Erythroblast (primary cell): ENCODE measurements at regions not wholly inside any gene's neighbourhood (a gene's known extent, or its start where the extent isn't known, plus 50 kb on each side); places are given as distances from the start of the nearest gene placed in this dataset.

Source experiments
- DNase-seq, 2 experiments: peaks; one replicate each; lab custom pipeline; 2025; lab: John Stamatoyannopoulos, UW
- GATA1 ChIP-seq: IDR thresholded peaks from 2 replicates; pipeline ENCODE4 v1.6.1; 2011; ENCODE audit warnings: low read depth, mild to moderate bottlenecking, control low read depth, low read length, moderate library complexity
- POLR2A ChIP-seq: IDR thresholded peaks from 2 replicates; pipeline ENCODE4 v1.6.1; 2011; ENCODE audit warnings: mild to moderate bottlenecking, low read length

DNA sequence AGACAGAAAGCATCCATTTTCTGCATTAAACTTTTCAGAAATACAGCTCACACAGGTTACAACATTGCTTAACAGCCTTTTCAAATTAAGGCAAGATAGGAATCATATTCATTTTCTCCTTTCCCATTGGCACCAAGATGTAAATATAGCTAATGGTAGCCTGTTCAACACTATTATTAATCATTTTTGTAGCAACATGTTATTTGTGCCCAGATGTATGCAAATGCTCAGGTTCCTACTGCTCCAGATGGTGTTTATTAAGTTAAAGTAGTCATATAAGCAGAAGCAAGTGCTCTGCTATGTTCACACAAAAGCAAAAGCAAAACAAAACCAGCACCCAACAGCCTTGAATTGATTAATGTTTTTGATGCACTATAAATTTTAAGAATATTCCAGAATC is 1110.6 kb downstream of the SLC6A15 start:
- no peak for DNase-seq
- no peak for TF ChIP-seq POLR2A
- TF ChIP-seq GATA1: no peak

DNA sequence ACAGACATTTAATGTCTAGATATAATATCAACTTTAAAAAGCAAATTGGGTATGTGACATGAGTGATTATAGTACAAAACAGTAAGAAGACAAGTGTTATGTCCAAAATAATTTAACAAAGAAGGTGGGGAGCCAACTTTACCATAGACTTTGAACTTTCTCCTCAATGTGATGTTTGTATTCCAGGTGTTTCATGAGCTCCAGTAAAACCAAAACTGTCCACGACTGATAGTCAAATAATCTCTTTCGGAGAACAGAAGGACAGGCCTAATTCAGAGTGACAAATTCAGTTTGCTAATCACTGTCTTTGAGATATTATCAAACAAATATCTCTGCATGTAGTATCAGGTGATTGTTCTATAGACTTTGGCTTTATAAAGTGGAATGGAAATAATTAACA is 1112.6 kb downstream of the SLC6A15 start:
- no peak for TF ChIP-seq GATA1
- no peak for TF ChIP-seq POLR2A
- DNase-seq: no peak

DNA sequence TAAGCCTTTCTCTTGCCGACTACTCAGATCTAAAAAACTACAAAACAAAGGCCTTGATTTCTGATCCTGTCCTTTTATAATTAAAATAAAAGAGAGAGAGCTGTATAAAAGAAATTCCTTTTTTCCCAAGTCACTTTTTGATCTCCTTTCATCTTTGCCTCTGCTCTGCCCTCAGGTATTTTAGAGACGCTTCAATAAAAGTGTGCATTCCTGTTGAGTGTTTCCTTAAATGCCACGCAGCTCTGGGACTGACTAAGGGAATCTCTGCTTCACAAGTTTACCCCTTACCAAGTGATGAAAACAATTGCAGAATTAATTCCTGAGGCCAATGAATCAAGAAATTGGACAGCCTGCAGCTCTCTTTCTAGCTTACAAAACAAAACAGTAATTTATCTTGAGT is 1109.8 kb downstream of the TMTC2 start:
- no peak for DNase-seq
- no peak for TF ChIP-seq GATA1
- no peak for TF ChIP-seq POLR2A

DNA sequence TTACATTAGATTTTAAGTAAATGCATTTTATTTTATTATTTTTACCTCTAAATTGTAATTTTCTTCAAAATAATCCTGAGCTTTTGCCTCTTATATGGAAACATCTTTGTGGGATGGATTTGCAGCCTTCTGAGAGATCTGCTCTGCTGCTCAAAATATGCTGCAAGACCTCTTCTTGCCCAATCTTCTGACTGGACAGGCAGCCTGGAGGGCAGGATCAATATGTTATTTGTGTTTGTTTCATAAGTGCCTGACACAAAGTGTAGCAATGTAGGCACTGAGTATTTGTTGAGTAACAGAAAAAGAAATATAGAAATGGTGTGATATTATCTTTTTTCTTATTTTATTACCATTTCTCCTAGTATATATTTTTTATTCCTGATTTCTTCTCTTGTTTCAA is 1106.9 kb downstream of the TMTC2 start:
- DNase-seq: no peak
- TF ChIP-seq GATA1: no peak
- no peak for TF ChIP-seq POLR2A

DNA sequence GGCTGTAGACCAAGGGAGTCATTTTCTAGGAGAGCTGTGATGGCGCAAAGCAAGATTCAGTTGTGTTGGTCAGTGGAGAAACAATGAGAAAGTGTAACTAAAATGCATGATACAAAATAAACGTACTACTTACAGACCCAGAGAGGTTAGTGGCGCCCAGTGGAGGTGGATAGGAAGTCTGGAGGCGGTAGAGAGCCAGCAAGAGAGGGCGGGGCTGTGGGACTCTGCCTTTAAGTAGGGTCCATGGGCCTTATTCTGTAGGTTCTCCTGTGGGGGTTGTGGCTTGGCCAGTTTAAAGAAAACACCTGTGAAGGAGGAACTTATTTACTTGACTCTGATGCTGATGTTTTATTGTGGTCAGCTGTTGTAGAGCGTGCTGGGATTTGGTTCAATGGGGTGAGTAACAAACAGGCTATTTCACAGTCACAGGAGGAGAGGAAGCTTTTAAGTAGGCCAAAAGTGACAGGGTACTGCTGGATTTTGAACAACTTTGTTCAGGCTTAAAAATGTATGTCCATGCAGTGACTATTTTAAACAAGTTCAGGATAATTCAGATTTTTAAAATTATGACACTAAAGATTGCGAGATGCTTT is 1097.7 kb downstream of the TMTC2 start:
- TF ChIP-seq GATA1 (no peak), POLR2A (no peak)
- no peak for DNase-seq

DNA sequence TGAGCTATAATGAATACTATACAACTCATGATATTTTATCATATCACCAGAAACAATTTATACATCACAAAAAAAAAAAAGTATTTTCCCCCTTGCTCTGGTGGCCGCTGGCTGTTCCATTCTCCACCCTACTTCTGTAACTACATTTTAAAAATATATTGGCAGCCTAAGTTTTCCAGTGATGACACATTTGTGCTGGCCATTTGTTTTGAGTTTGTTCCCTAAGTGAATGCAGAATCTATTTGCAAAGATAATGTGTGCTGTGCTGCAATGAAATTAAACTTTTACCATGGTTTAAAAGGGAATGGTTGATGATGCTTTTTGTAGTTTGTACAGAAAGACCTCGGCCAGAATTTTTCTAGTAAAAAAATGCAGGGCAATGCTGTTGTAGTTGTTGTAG is 1092.8 kb downstream of the TMTC2 start:
- no peak for DNase-seq

DNA sequence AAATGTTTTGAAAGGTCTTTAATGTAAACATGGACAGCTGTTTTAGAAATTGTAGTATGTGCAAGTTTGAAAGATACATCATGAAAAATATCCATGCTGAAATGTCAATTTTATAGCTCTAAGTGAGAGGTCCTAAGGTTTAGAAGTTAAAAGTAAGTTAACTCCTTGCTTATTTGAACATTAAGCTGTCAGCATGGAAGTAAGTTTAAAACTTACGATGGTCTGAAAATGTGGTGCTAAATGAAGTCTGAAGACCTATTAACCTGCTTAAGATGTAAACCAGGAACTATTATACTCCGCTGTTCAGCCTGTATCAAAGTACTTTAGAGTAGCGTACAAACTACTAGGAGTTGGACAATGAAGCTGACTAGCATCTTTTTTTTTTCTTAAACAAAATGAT is 1082.4 kb downstream of the TMTC2 start:
- no peak for DNase-seq
- TF ChIP-seq POLR2A (no peak), GATA1 (no peak)

More for the DNA sequence above, 1092.8 kb downstream of the TMTC2 start:
- TF ChIP-seq GATA1: no peak
- TF ChIP-seq POLR2A: no peak

DNA sequence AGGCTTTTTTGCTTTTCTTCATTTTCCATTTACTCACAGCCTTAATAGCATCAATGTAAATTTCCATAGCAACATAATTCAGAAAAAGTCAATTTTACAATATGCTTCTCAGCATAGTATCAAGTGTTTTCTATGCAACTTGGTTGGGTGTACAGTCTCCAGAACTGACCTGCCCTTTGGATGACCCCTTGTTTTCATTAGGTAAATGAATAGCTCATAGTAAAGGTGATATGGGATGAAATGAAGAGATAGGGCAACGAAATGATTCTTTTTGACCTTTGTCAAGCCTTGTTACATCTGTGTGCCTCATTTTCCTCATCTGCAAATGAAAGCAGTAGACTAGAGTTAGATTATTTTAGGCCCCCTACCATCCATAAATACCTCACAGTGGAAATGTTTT is 1081.0 kb downstream of the TMTC2 start:
- DNase-seq: no peak
- no peak for TF ChIP-seq POLR2A
- no peak for TF ChIP-seq GATA1

DNA sequence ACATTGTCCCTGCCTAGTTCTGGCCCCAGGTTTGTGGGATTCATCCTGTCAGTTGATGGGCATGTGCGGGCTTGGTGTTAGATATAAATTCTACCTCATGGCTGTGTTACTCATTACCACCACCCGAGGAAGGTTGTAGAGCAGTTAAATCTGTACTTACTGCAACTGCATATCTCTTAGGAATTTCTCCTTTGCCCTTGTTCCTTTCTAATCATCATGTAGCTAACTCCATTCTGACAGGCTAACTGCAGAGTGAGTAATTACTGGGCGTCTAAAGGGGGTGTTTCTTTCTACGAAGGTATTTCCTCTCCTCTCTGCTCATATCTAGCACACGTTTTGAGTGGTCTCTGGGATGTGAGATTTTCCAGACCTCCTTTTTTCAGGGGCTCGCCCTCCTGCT is 1076.7 kb downstream of the TMTC2 start:
- DNase-seq: no peak
- no peak for TF ChIP-seq GATA1
- TF ChIP-seq POLR2A: no peak

DNA sequence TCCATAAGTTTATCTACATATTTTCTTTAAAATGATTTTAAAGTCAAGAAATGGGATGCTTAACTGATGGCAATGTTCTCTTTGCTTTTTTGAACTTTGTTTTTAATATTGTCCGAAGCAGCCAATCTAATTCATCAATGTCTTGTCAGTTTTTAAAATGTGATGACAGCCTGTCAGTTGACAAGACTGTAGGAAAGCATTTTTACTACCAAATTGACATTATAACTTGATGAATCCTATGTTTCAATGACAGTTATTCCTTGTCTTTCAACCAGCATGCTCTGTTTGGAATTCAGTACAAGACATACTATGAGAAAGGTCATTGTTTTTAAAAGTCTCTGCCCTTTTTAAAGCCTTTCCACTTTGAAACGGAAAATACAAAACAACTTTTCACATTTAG is 1073.2 kb downstream of the TMTC2 start:
- DNase-seq: no peak
- TF ChIP-seq GATA1: no peak

DNA sequence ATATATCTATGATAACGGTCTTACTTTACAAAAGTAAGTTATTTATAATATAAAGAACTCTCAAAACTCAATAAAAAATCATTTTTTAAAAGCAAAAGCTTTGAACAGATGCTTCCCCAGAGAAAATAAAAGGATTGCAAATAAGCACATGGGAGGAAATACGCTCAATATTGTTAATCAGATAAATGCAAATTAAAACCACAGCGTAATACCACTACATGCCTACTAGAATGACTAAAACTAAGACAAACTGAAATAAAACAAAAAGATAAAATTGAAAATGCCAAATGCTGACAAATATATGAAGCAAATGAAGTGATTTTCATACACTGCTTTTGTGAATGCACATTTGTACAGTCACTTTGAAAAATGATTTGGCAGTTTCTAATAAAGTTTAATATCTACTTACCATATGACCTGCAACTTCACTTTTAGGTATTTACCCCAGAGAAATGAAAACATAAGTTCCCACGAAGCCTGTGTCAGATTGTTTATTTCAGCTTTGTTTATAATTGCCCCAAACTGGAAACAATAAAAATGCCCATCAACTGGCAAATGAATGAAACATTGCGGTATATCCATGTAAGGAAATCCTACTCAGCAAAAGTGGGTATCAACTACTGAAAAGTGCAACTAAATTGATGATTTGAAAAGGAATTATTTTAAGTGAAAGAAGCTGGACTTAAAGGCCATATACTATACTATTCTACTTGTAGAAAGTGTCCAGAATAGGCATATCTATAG is 1072.4 kb downstream of the TMTC2 start:
- DNase-seq: no peak
- TF ChIP-seq POLR2A (no peak), GATA1 (no peak)

DNA sequence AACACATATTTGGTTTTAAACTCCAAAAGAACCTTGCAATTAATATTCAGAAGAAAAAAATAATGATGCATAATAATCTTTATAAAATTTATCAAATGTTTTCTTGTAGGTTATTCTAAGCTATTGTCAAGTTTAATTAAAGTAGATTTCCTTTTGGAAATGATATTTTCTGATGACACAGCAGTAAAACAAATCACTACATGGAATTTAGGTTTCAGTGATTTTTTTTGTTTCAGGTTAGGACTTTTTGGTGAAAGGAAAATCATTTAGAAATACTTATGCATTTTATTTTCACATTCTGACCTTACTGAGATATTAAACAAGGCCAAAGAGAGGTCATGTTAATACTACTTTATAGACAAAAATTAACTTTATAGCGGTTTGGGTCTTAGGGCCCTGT is 1067.2 kb downstream of the TMTC2 start:
- DNase-seq: no peak
- TF ChIP-seq POLR2A (no peak), GATA1 (no peak)

DNA sequence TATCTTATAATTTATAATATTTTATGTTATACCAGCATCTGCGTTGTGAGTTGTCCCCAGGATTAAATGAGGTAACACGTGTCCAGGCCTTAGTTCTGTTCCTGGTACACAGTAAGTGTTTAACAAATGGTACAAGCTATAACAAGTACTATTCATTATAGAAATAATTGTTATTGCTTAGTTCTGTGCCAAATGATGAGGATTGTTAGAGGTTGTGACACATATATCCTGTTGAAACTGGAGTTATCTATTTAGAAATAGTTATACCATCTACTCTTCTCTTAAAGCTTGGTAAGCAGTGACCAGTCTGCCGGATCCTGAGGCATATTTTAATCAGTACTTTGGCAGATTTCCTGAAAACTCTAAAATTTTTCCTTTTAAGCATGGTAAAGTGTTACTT is 1066.5 kb downstream of the TMTC2 start:
- DNase-seq: no peak
- TF ChIP-seq POLR2A (no peak), GATA1 (no peak)

DNA sequence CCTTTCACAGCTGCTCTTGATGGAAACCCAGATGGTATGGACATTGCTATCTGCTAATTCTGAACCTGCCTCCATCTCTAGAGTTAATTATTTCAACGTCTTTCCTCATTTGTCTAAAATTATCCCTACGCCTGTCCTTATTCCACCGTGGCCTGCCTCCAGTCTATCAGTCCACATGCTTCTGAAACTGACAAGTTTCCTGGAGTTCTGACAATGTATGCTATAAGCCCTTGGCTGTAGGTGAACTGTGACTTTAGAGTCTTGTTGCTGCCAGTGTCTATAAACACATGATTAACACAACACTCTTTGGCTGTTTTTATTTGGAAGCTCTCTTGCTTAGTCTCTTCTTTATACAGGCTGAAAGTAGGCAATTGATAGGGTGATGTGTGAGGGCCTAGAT is 1052.9 kb downstream of the TMTC2 start:
- TF ChIP-seq POLR2A: no peak
- no peak for TF ChIP-seq GATA1
- DNase-seq: no peak

DNA sequence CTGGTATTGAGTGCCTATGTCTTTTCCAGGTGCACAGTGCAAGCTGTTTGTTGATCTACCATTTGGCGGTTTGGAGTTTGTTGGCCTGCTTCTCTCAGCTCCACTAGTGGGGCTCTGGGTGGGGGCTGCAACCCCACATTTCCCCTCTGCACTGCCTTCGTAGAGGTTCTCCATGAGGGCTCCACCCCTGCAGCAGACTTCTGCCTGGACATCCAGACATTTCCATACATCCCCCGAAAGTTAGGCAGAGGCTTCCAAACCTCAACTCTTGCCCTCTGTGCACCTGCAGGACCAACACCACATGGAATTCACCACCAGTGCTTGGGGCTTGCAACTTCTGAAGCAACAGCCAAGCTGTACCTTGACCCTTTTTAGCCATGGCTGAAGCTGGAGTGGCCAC is 1024.1 kb downstream of the TMTC2 start:
- no peak for DNase-seq
- TF ChIP-seq POLR2A: no peak
- TF ChIP-seq GATA1: no peak
